HG02938 (cell line): ENCODE measurements at regions not wholly inside any gene's neighbourhood (a gene's known extent, or its start where the extent isn't known, plus 50 kb on each side); places are given as distances from the start of the nearest gene placed in this dataset.
"Not testable (repeated sequence)": the region's sequence is repeated elsewhere in the genome, so short reads cannot be mapped to it uniquely, and the experiment has no call there.

Source experiments
- ATAC-seq: cut with Tn5 transposase; IDR thresholded peaks from one replicate; pipeline ENCODE4 v1.9.1; 2021; ENCODE audit warnings: mild to moderate bottlenecking, moderate library complexity; ENCODE audit not compliant: unreplicated experiment

DNA sequence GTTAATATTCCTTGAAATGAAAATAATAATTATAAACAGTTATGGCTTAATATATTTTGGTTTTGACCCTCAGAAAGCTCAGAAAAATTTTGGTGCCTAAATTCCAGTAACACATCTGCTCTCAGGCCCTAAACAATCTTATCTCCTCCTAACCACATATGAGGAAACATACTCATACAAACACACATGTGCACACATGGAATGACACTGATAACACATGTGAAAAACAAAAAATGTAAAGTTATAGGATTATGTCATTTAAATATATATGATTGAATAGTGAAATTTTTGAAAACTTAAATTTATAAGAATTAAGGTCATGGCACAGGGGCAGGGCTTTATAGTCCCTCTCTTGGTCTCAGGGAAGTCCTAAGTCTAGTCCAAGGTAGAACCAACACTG is 127.2 kb upstream of the TRPC7 start:
- no peak for ATAC-seq

DNA sequence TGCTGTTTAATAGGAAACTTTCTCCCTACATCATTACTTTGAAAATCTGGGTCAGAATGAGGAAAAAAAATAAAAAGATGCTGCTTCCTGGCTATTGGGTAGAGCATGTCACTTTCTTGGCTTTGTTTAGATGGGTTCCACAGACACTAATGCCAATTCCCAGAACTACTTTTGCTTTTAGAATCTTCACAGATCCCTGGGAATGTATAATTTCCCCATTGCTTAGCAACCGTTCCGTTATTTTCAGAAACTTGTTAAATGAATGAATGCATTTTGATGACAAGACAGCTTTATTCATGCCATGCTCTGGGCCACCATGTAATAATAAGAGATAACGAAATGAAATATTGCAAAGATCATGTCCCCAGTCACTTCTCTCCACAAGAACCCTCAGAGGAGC is 126.5 kb upstream of the TRPC7 start:
- ATAC-seq = no peak

DNA sequence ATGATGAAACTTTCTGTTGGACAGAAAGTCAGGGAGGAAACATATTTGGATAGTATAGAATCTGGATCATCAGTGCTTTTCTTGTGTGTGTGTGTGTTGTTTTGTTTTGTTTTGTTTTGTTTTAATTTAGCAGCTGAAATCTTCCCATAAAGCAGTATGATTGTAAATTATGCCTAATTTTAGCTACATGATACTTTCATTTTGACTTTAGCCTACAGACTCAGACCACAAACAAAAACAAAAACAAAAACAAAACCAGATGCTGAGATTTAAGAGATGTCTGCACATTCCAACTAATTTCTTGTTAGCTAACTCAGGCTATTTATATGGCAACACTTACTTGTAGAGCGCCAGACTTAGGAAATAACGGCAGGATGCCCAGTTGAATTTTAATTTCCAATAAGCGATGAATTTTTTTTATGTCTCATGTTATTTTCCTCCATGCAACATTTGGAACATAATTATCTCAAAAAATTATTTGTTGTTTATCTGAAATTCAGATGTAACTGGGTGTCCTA is 119.5 kb upstream of the TRPC7 start:
- no peak for ATAC-seq

DNA sequence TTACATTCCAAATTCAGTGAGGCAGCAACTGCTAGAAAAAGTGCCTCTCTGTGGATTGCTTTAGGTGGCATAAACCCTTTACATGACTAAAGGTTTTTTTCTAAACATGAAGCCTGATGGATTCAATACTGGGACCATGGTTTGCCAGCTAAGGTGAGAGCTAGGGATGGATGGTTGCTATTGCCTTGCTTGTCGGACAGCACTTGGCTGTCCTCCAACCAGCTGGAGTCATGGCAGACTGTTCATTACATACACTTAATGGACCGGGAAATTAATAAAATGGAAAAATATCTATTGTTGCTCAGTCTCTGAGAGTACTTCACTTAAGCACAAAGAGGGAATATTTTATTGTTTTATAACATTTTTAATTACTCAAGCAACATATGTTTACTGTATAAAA is 116.9 kb upstream of the TRPC7 start:
- no peak for ATAC-seq

DNA sequence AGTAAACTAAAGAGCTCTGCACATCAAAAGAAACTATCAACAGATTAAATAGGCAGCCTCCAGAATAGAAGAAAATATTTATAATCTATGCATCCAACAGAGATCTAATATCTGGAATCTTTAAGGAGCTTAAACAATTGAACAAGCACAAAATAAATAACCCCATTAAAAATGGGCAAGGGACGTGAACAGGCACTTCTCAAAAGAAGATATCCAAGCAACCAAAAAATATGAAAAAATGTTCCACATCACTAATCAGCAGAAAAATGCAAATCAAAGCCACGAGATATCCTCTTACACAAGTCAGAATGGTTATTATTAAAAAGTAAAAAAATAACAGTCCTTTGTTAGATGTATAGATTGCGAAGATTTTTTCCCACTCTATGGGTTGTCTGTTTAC is 109.1 kb upstream of the TRPC7 start:
- no peak for ATAC-seq

DNA sequence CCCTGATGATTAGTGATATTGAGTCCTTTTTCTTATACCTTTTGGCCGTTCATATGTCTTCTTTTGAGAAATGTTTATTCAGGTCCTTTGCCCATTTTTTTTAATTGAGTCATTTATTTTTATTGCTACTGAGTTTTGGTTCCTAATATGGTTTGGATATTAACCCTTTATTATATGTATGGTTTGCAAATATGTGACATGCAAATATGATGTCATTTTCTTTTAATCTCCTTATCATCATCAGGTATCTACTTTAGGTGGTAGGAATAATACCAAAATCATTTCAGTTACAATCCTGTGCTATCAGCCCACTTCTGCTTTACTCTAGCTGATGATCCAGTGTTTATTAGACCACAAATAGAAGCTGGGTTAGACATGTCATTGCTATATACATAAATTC is 102.3 kb upstream of the TRPC7 start:
- ATAC-seq = no peak

DNA sequence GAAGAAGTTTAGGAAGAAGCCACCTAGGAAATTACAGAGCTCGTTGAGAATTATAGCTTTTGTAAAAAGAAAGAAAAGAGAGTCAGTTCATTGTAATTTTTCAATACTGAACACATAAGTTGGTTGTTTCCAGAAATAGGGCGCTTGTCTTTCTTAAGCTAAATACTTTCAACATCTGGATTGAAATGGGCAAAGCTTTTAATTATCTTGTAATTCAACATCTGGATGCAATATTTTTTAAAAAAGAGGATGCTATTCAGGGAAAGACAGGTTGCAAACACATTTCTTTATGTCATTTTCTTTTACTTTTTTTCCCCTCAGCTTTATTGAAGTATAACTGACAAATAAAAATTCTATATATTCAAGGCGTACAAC is 100.7 kb upstream of the TRPC7 start:
- ATAC-seq = no peak

DNA sequence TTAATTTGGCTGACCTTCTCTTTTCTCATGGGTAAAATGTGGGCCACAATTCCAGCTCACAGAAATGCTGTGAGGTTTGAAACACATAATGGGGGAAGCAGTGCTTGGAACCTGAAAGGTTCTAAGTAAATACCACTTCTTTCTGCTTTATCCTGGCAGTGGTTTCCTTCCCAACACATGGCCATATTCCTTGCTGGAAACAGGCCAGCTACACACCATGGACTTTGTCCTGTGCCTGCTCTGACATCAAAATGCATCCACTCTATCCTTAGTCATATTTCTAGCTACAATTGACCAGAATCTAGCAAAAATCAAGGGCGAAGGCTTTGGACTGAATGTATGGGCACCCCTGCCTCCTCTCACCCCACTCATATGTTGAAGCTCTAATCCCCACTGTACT is 93.1 kb upstream of the TRPC7 start:
- ATAC-seq = no peak

DNA sequence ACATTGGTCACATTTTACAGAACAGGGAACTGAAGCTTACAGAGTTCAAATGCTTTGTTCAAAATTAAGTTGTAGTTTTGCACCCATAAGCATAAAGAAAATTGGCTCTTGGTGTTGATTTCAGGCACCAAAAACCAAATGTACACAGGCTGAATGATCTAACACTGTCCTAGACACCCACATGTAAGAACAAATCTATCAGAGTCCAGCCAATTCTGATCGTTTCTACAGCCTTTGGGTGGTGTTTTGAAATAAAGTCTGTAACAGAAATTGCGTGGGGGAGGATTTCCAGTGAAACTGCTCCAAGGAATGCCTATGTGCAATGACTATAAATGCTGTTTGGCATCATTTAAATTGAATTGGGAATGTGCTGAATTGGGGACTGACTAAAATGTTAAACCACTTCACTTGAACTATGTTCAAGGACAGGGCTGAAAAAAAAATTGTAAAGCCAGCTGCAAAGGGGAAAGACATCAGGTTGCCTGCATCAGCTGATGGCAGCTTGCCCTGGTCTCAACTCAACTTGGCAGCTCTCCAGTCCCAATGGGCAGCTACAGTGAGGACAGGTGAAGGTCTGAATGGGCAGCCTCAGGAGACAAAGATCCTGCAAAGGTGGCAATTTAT is 92.2 kb upstream of the TRPC7 start:
- ATAC-seq = no peak

DNA sequence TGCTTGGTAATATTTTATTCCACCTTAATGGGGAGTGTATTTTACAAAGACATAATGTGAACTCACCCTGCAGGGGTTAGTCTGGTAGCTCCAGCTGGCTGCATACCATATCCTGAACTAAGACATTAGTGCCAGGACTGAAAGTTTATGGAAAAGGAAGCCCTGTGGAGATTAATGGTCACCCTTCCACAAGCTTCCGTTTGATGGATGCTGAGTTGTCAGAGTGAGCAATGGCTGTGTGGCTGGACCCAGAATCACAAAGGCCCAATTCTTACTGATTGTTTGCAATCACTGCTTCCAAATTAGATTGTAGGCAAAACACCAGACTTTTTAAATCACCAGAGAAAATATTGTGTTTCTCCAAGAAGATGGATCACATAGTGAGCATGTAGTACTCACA is 90.1 kb upstream of the TRPC7 start:
- ATAC-seq = no peak

DNA sequence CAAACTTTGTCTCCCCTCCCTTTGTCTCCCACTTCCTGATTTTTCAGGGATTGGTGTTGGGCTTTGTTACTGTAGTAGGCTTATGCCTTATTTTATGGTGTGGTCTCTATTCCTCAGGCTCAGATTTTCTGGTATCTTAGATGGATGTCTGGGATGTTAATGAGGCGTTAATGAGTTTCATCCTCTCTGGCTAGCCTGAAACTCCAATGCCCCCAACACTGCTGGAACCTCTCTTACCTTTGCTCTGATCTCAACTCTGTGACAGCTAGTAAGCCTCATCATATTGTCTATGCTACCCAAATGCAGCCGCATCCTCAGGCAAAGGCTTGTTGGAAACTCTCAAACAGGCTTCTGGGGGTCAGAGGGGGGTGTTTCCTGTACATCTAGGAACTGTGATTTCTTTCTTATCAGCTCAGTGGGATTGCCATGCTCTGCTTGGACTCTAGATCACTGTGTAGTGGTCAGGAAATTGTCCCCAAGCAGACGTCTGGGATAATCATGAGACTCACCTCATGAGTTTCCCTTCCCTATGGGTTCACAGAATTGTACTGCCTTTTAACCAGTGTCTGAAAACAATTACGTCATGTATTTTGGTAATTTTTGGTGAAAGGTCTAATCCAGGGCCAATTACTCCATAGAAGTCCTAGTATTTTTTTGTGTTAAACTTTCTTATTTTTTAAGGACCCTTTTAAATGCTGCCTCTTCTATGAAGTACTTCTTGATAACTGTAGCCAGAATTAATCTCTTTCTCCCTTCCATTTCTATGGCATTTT is 88.8 kb upstream of the TRPC7 start:
- no peak for ATAC-seq

DNA sequence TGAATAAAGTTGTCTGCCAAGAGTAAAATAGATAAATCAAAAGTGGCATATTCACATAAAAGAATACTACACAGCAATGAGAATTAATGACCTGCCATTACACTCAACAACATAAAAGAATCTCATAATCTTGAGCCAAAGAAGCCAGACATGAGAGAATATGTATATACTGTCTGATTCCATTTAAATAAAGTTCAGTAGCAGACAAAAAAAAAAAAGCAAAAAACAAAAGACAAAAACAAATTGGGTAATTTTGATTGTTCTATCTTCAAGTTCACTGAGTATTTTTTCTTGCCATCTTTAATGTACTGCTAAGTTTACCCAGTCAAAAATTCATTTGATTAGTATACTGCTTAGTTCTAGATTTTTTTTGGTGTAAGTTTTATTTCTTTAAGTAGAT is 87.9 kb upstream of the TRPC7 start:
- ATAC-seq = no peak

DNA sequence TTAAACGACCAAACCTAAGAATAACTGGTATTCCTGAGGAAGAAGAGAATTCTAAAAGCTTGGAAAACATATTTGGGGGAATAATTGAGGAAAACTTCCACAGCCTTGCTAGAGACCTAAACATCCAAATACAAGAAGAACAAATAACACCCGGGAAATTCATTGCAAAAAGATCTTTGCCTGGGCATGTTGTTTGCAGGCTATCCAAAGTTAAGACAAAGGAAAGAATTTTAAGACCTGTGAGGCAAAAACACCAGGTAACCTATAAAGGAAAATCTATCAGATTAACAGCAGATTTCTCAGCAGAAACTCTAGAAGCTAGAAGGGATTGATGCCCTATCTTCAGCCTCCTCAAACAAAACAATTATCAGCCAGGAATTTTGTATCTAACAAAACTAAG is 82.2 kb upstream of the TRPC7 start:
- ATAC-seq = not testable (repeated sequence)

DNA sequence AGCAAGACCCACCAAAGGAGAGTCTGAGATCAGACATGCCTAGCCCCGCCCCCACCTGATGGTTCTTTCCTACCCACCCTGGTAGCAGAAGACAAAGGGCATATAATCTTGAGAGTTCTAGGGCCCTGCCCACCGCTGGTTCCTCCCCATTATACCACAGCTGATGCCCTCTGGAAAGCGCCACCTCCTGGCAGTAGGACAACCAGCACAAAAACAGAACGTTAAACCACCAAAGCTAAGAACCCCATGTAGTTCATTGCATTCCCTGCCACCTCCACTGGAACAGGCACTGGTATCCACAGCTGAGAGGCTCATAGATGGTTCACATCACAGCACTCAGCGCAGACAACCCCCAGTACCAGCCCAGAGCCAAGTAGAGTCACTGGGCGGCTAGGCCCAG is 81.2 kb upstream of the TRPC7 start:
- no peak for ATAC-seq

DNA sequence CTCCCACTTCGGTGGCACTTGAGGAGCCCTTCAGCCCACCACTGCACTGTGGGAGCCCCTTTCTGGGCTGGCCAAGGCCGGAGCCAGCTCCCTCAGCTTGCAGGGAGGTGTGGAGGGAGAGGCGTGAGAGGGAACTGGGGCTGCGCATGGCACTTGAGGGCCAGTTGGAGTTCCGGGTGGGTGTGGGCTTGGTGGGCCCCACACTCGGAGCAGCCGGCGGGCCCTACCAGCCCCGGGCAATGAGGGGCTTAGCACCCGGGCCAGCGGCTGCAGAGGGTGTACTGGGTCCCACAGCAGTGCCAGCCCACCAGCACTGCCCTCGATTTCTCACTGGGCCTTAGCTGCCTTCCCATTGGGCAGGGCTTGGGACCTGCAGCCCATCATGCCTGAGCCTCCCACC is 78.8 kb upstream of the TRPC7 start:
- ATAC-seq = not testable (repeated sequence)

DNA sequence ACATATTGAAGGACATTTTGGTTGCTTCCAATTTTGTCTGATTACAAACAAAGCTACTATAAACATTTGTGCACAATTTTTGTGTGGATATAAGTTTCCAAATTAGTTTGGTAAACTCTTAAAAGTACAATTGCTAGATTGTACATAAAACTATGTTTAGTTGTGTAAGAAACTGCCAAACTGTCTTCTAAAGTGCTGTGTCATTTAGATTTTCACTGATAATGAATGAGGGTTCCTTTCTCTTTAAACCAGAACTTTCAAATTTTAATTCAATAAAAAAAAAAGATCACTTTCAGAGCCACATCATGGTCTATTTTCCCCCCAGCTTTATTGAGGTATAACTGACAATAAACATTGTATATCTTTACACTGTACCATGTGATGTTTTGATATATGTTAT is 74.0 kb upstream of the TRPC7 start:
- ATAC-seq = no peak

DNA sequence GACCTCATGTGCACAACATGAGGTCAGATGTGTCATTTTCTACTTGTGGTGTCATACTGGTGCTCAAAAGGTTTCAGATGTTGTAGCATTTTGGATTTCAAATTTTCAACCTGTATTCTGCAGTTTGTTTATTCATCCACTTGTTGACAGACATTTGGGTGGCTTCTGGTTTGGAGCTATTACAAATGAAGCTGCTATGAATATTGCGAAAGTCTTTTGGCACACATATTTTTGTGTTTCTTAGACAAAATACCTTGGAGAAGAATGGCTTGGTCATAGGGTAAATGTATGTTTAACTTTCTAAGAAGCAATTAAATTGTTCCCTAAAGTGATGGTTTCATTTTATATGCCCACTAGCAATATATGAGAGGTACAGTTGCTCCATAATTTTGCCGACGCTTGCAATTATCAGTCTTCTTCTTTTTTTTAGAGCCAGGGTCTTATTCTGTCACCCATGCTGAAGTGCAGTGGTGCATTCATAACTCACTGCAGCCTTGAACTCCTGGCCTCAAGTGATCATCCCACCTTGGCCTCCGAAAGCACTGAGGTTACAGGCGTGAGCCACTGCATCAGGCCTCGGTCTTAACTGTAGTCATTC is 70.7 kb upstream of the TRPC7 start:
- ATAC-seq = no peak

DNA sequence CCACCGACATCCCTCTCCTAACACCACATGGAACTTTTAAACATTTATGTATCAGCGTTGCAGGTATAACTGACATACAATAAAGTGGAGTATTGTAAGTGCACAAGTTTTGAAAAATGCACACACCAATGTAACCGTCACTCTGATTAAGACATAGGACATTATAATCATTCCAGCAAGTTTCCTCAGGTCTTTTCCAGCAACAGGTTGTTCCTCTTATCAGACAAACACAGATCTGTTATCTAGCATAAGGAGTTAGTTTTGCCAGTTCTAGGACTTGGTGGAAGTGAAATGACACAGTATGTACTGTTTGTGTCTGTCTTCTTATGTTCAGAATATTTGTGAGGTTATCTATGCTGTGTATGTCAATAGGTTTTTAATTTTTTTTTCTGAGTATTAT is 69.5 kb upstream of the TRPC7 start:
- ATAC-seq = no peak

DNA sequence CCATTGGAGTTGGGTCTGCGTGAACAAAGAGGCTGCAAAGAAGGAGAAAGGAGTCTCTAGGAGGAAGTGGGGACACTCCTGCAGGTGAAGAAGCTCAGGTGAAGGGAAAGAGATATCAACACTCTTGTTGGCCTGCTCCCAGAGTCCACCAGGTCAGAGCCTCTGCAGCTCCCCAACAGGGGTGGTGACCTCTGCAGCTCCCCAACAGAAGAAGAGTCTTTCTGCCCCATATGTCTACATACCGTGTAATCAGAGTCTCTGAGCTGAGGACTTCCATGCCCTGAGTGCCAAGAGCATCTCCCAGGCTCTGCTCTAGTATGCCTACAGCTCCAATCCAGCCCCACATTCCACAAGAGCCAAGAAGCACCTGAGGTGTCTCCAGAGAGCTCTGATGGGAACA is 67.4 kb upstream of the TRPC7 start:
- ATAC-seq = no peak

DNA sequence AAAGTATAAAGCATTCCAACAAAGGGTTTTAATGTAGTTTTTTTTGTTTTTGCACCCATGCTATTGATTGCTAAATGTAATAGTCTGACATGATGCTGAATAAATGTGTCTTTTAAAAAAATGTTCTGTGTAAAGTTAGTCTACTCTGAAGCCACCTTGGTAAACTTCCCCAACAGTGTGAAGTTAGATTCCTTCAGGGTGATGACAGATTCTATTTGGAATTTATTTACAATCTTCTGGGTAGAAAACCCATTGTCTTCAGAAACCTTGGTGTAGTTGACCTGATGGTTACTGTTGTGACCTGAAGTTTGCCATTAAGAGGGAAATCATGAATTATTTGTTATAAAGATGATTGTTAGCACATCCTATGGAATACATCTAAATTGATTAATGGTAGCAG is 64.7 kb upstream of the TRPC7 start:
- ATAC-seq = no peak

DNA sequence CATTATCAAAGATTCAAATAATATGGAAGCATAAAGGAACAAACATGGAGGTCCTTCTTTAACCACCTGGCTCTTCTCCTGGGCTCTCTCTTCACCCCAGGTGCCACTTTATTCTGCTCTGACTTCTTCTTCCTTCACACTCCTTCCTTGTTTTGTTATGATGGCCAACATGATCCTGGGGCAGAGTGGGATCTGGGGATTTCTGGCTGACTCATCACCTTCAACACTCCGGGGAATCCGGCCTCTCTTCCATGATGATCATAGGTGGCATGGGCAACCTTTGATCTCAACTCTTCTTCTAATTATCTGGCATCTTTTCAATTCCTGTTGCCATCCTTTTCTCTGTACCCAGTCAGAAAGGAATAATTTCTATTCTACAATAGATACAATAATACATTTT is 62.1 kb upstream of the TRPC7 start:
- no peak for ATAC-seq

DNA sequence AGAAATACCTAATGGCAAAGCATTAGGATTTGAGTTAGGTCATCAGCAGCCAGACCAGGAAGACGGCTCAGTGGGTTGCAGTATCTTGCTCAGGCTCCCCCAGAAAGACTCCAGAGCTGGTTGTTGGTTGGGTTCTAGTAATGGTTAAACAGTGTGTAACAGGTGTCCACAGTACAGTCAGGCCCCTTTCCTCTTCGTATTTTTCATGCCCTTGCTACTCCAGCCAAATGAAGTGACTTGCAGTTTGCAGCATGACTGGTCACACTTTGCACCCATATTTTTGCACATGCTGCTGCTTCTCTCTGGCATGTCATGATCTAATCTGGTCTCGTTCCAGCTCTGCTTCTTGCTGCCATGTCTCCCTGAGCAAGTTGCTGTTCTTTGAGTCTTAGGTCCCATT is 60.6 kb upstream of the TRPC7 start:
- no peak for ATAC-seq
